A549 (cell line): ENCODE measurements at regions not wholly inside any gene's neighbourhood (a gene's known extent, or its start where the extent isn't known, plus 50 kb on each side); places are given as distances from the start of the nearest gene placed in this dataset.

Experiments
- KDM5A ChIP-seq: fragments of 200-600 bp; sonication (generic); IDR thresholded peaks from 2 replicates; pipeline ENCODE4 v1.6.1; 2016; ENCODE audit warnings: antibody characterized with exemption, mild to moderate bottlenecking
- RFX5 ChIP-seq: fragments of 450-650 bp; IDR thresholded peaks from 2 replicates; pipeline ENCODE4 v1.7.1; 2014; ENCODE audit warnings: antibody characterized with exemption, mild to moderate bottlenecking, moderate library complexity

- TF ChIP-seq RFX5 (no peak), KDM5A (no peak)
These were observed 1075.7 kb downstream of the AMY1C start for GRCh38 chr1:104825401-104825800.
